A549 (cell line): ENCODE measurements at regions not wholly inside any gene's neighbourhood (a gene's known extent, or its start where the extent isn't known, plus 50 kb on each side); places are given as distances from the start of the nearest gene placed in this dataset.

Experiments used
- ATAC-seq, 2 experiments: fragments of 200-7000 bp in 1 of 2; fragments of >200 bp in 1 of 2; cut with Nextera tagmentation in 1 of 2; cut with Tn5 transposase in 1 of 2; 3 replicates each; pipeline versions ENCODE4 v1.8.0 to v1.9.1; 2018 to 2020; ENCODE audit warnings: mild to moderate bottlenecking in 1 of 2, moderate library complexity in 1 of 2
- CTCF ChIA-PET: fragments of 300-600 bp; sonication (Branson Sonifier 250); formaldehyde crosslinking; extraction: SDS; loops from one replicate; lab custom pipeline; 2021; ENCODE audit warnings: antibody characterized with exemption, inconsistent platforms; lab: Yijun Ruan, JAX
- POLR2A ChIA-PET: fragments of 350-600 bp; formaldehyde crosslinking; extraction: SDS; loops from one replicate; lab custom pipeline; 2021; ENCODE audit warnings: antibody characterized with exemption, inconsistent platforms; lab: Yijun Ruan, JAX
- DNase-seq, 2 experiments: peaks; one replicate each; pipeline versions ENCODE4 v3.0.0 to v3.0.0-alpha.2; 2011 to 2016; ENCODE audit warnings: low read depth in 1 of 2, low spot score in 1 of 2
- FAIRE-seq: peaks from 2 replicates; lab custom pipeline; 2011; peaks lifted over from hg19 to GRCh38; lab: Jason Lieb, UNC
- H3K27ac ChIP-seq, 2 experiments: fragments of >200 bp; sonication (Bioruptor Twin); formaldehyde crosslinking; 3 replicates each; pipeline ENCODE4 v1.5.1; 2016 to 2017
- H3K4me1 ChIP-seq: fragments of >200 bp; sonication (Bioruptor Twin); formaldehyde crosslinking; 3 replicates; pipeline ENCODE4 v1.6.1; 2016
- H3K4me2 ChIP-seq: fragments of >200 bp; sonication (Bioruptor Twin); formaldehyde crosslinking; 3 replicates; pipeline ENCODE4 v1.6.1; 2016
- H3K4me3 ChIP-seq: fragments of >200 bp; sonication (Bioruptor Twin); formaldehyde crosslinking; 3 replicates; pipeline ENCODE4 v1.5.1; 2016
- H3K9me3 ChIP-seq: fragments of >200 bp; sonication (Bioruptor Twin); formaldehyde crosslinking; 3 replicates; pipeline ENCODE4 v1.6.1; 2016
- CBX2 ChIP-seq: fragments of 200-600 bp; sonication (generic); IDR thresholded peaks from 2 replicates; pipeline ENCODE4 v1.6.1; 2016; ENCODE audit warnings: low read depth, mild to moderate bottlenecking, borderline replicate concordance
- CEBPB ChIP-seq, 2 experiments: fragments of >200 bp in 1 of 2; sonication (Bioruptor Twin) in 1 of 2; formaldehyde crosslinking in 1 of 2; IDR thresholded peaks; 2 replicates each; pipeline ENCODE4 v1.6.1; 2012 to 2016
- CHD4 ChIP-seq: fragments of 200-600 bp; sonication (generic); IDR thresholded peaks from 2 replicates; pipeline ENCODE4 v1.6.1; 2016; ENCODE audit warnings: antibody characterized with exemption, mild to moderate bottlenecking, borderline replicate concordance
- CTCF ChIP-seq: fragments of >200 bp; sonication (Bioruptor Twin); formaldehyde crosslinking; IDR thresholded peaks from 3 replicates; pipeline ENCODE4 v1.5.1; 2016
- E2F6 ChIP-seq: IDR thresholded peaks from 2 replicates; pipeline ENCODE4 v1.6.1; 2012; ENCODE audit warnings: low read depth, borderline replicate concordance
- FOSB ChIP-seq: fragments of 250-450 bp; sonication (Bioruptor Pico); IDR thresholded peaks from 2 replicates; pipeline ENCODE4 v1.5.0; 2020; ENCODE audit warnings: mild to moderate bottlenecking, moderate library complexity
- FOSL2 ChIP-seq, 2 experiments: fragments of 450-650 bp in 1 of 2; fragments of >200 bp in 1 of 2; sonication (Bioruptor Twin) in 1 of 2; formaldehyde crosslinking; IDR thresholded peaks; 2 replicates each; pipeline versions ENCODE4 v1.5.0 to v1.6.1; 2016 to 2020; ENCODE audit warnings: mild to moderate bottlenecking in 1 of 2, moderate library complexity in 1 of 2
- GATA3 ChIP-seq: IDR thresholded peaks from 2 replicates; pipeline ENCODE4 v1.6.1; 2012; ENCODE audit warnings: borderline replicate concordance
- HDAC2 ChIP-seq: fragments of 200-600 bp; sonication (generic); IDR thresholded peaks from 2 replicates; pipeline ENCODE4 v1.6.1; 2016
- HES2 ChIP-seq: fragments of >200 bp; sonication (Bioruptor Twin); formaldehyde crosslinking; IDR thresholded peaks from 2 replicates; pipeline ENCODE4 v1.6.1; 2016
- HOXB13 ChIP-seq: fragments of 250-450 bp; sonication (Bioruptor Pico); IDR thresholded peaks from 2 replicates; pipeline ENCODE4 v1.5.0; 2020; ENCODE audit warnings: low read depth, mild to moderate bottlenecking, moderate library complexity
- JUN ChIP-seq, 2 experiments: fragments of >200 bp; sonication (Bioruptor Twin); formaldehyde crosslinking; IDR thresholded peaks; 2 replicates in 1 of 2; 3 replicates in 1 of 2; pipeline ENCODE4 v1.6.1; 2016 to 2017
- KDM5A ChIP-seq: fragments of 200-600 bp; sonication (generic); IDR thresholded peaks from 2 replicates; pipeline ENCODE4 v1.6.1; 2016; ENCODE audit warnings: antibody characterized with exemption, mild to moderate bottlenecking
- MAFK ChIP-seq: fragments of 450-650 bp; IDR thresholded peaks from 2 replicates; pipeline ENCODE4 v1.6.1; 2014; ENCODE audit not compliant: partially characterized antibody
- MAX ChIP-seq: IDR thresholded peaks from 2 replicates; pipeline ENCODE4 v1.6.1; 2012
- NR3C1 ChIP-seq: fragments of >200 bp; sonication (Bioruptor Twin); formaldehyde crosslinking; IDR thresholded peaks from 3 replicates; pipeline ENCODE4 v1.6.1; 2017
- POLR2AphosphoS2 ChIP-seq: conservative IDR thresholded peaks from 2 replicates; pipeline ENCODE4 v1.6.1; 2012; ENCODE audit warnings: low read length, improper control_type of control experiment, inconsistent platforms
- RAD21 ChIP-seq, 2 experiments: fragments of >200 bp in 1 of 2; sonication (Bioruptor Twin) in 1 of 2; formaldehyde crosslinking in 1 of 2; IDR thresholded peaks in 1 of 2; conservative IDR thresholded peaks in 1 of 2; 2 replicates in 1 of 2; 3 replicates in 1 of 2; pipeline ENCODE4 v1.6.1; 2012 to 2018; ENCODE audit warnings: inconsistent platforms in 1 of 2
- REST ChIP-seq: fragments of 200-600 bp; sonication (generic); IDR thresholded peaks from 2 replicates; pipeline ENCODE4 v1.6.1; 2016; ENCODE audit warnings: antibody characterized with exemption, mild to moderate bottlenecking, moderate library complexity
- RFX5 ChIP-seq: fragments of 450-650 bp; IDR thresholded peaks from 2 replicates; pipeline ENCODE4 v1.7.1; 2014; ENCODE audit warnings: antibody characterized with exemption, mild to moderate bottlenecking, moderate library complexity
- SMC3 ChIP-seq: fragments of >200 bp; sonication (Bioruptor Twin); formaldehyde crosslinking; IDR thresholded peaks from 3 replicates; pipeline ENCODE4 v1.6.1; 2018; ENCODE audit warnings: inconsistent platforms
- ZC3H11A ChIP-seq: fragments of 450-650 bp; IDR thresholded peaks from 2 replicates; pipeline ENCODE4 v1.6.1; 2014; ENCODE audit warnings: antibody characterized with exemption, mild to moderate bottlenecking
- ZFP36 ChIP-seq: fragments of 450-650 bp; IDR thresholded peaks from 2 replicates; pipeline ENCODE4 v1.6.1; 2014; ENCODE audit warnings: borderline replicate concordance; ENCODE audit not compliant: partially characterized antibody
- ZSCAN20 ChIP-seq: fragments of 250-450 bp; sonication (Bioruptor Pico); IDR thresholded peaks from 2 replicates; pipeline ENCODE4 v1.8.0; 2022; ENCODE audit warnings: mild to moderate bottlenecking, moderate library complexity
- WGBS: methylation state at CpG from one replicate; pipeline ENCODE4 v1.1.6; 2017; ENCODE audit errors: missing lambda C conversion rate; 5-methylcytosine and 5-hydroxymethylcytosine counted together

GRCh38 chr2:151051574-151052220 lies 210.0 kb downstream of the RBM43 start:
- FAIRE-seq = peak; percentile 46

GRCh38 chr2:151049746-151050145 lies 211.9 kb downstream of the RBM43 start:
- H3K9me3 ChIP-seq = no peaks in the 10 kb centered on the region
- WGBS = 5% methylated on average over 1 of the region's 1 CpG
- TF ChIP-seq CHD4 = no peak
- TF ChIP-seq MAX = no peak
- no peak for TF ChIP-seq RAD21 (conservative IDR thresholded peaks at IDR 0.05 in 1 of 2, IDR thresholded peaks at IDR 0.05 in 1 of 2)
- no peak for TF ChIP-seq SMC3
- TF ChIP-seq CEBPB (IDR thresholded peaks at IDR 0.05) = no peak
- TF ChIP-seq POLR2AphosphoS2 = no peak
- no peak for TF ChIP-seq ZFP36
- no peak for TF ChIP-seq RFX5
- TF ChIP-seq MAFK = no peak
- TF ChIP-seq ZC3H11A = no peak
- TF ChIP-seq HES2 = no peak
- TF ChIP-seq NR3C1 = no peak
- TF ChIP-seq CBX2 = no peak
- TF ChIP-seq KDM5A = no peak
- TF ChIP-seq ZSCAN20 (CRISPR knock-in tag) = no peak
- no peak for TF ChIP-seq E2F6
- no peak for TF ChIP-seq REST
- no peak for TF ChIP-seq HDAC2
- no peak for TF ChIP-seq FOSL2 (IDR thresholded peaks at IDR 0.05)
- TF ChIP-seq FOSL2 (CRISPR knock-in tag; IDR thresholded peaks at IDR 0.05) = no peak
- TF ChIP-seq HOXB13 = no peak
- peak in 1 of 2 experiments; percentile 5 for DNase-seq
- peak overlapping the region; percentile 17; the same call in 1 of the 3 replicates for H3K4me2 ChIP-seq
- CTCF ChIA-PET = no interaction called here
- POLR2A ChIA-PET = no interaction called here
- H3K4me3 ChIP-seq = no peak overlapping the region
- H3K4me1 ChIP-seq = 0 out of 3 replicates have a peak, but pooled peaks cover 7% of the 10 kb centered on the region
- no peak; a peak in 1 of 6 replicates for ATAC-seq
- FAIRE-seq = no peak
- no peak overlapping the region for H3K27ac ChIP-seq

More at GRCh38 chr2:151051574-151052220, 210.0 kb downstream of the RBM43 start:
- POLR2A ChIA-PET = no interaction called here
- WGBS = 2% methylated on average over 2 of the region's 2 CpGs
- H3K9me3 ChIP-seq = no peaks in the 10 kb centered on the region
- peak; percentile 31 to 49 for DNase-seq
- no peak for TF ChIP-seq FOSL2 (IDR thresholded peaks at IDR 0.05)
- TF ChIP-seq FOSL2 (CRISPR knock-in tag; IDR thresholded peaks at IDR 0.05) = 0 out of 2 replicates have a peak, but pooled peaks have one; percentile 5
- peak; percentile 68 to 75 for TF ChIP-seq RAD21 (conservative IDR thresholded peaks at IDR 0.05 in 1 of 2, IDR thresholded peaks at IDR 0.05 in 1 of 2)
- no peak for TF ChIP-seq MAX
- no peak for TF ChIP-seq JUN (IDR thresholded peaks at IDR 0.05)
- TF ChIP-seq SMC3 = peak; percentile 70
- peak; percentile 77 for TF ChIP-seq CTCF
- TF ChIP-seq POLR2AphosphoS2 = no peak
- TF ChIP-seq GATA3 = no peak
- TF ChIP-seq FOSB = no peak
- CTCF ChIA-PET = interaction anchor here (0.6 to 2.8 kb wide), 13 partner anchors 11 to 1457 kb away, joined by 3 to 15 read pairs (median 3); no protein-coding TSS in a partner anchor
- peak overlapping the region; percentile 32; the same call in 1 of the 3 replicates for H3K4me2 ChIP-seq
- ATAC-seq = peak in 1 of 2 experiments; percentile 80; a peak in 3 of 6 replicates
- no peak overlapping the region for H3K4me3 ChIP-seq
- H3K27ac ChIP-seq = no peak overlapping the region
- 0 out of 3 replicates have a peak, but pooled peaks cover 7% of the 10 kb centered on the region for H3K4me1 ChIP-seq
